HCT116 (cell line): ENCODE measurements at regions not wholly inside any gene's neighbourhood (a gene's known extent, or its start where the extent isn't known, plus 50 kb on each side); places are given as distances from the start of the nearest gene placed in this dataset.

Experiments used
- ATAC-seq: fragments of 200-7000 bp; cut with Tn5 transposase; 2 replicates; pipeline ENCODE4 v1.9.1; 2020; ENCODE audit warnings: mild to moderate bottlenecking, moderate library complexity
- BruUV-seq: library from RNA; stranded (reverse); fragments of 400-500 nt; replicated peaks from 2 replicates; lab custom pipeline; 2021; lab: Mats Ljungman, UMichigan
- CTCF ChIA-PET: fragments of 300-600 bp; sonication (Branson Sonifier 250); formaldehyde crosslinking; loops from one replicate; lab custom pipeline; 2021; ENCODE audit warnings: antibody characterized with exemption; lab: Charles Lee
- POLR2A ChIA-PET: fragments of 300-600, 350-600 bp; sonication (Branson Sonifier 250); formaldehyde crosslinking; loops from one replicate; lab custom pipeline; 2021; ENCODE audit warnings: antibody characterized with exemption; lab: Charles Lee
- RAD21 ChIA-PET, 2 experiments: fragments of 300-600 bp; sonication (Branson Sonifier 250); formaldehyde crosslinking; loops; one replicate each; lab custom pipeline; 2023; ENCODE audit warnings: low total read pairs in 2 of 2; ENCODE audit not compliant: uncharacterized antibody in 2 of 2, unreplicated experiment in 2 of 2, low non-redundant PET in 1 of 2; lab: Charles Lee
- DNase-seq: peaks from one replicate; pipeline ENCODE4 v3.0.0-alpha.2; 2010; ENCODE audit warnings: low read depth, low spot score
- H2AFZ ChIP-seq: fragments of 200-600 bp; shearing (Covaris generic), sonication (generic); 2 replicates; pipeline ENCODE4 v1.6.1; 2017; ENCODE audit warnings: low read depth, mixed run types, mixed read lengths, antibody characterized with exemption, low read length; ENCODE audit not compliant: poor library complexity, severe bottlenecking
- H3K27ac ChIP-seq: 2 replicates; pipeline ENCODE4 v1.5.1; 2012; ENCODE audit warnings: low read depth, low read length
- H3K27me3 ChIP-seq: fragments of 200-600 bp; sonication (generic); 2 replicates; pipeline ENCODE4 v1.6.1; 2016; ENCODE audit warnings: mixed run types, low read length, mixed read lengths; ENCODE audit not compliant: insufficient read depth
- H3K36me3 ChIP-seq, 2 experiments: fragments of 200-500 bp in 1 of 2; fragments of 200-600 bp in 1 of 2; sonication (Bioruptor generic) in 1 of 2; sonication (generic) in 1 of 2; 2 replicates each; pipeline versions ENCODE4 v1.5.1 to v1.6.1; 2014 to 2016; ENCODE audit warnings: low read length in 2 of 2, inconsistent platforms in 1 of 2, mixed read lengths in 1 of 2, mixed run types in 1 of 2; ENCODE audit not compliant: insufficient read depth in 2 of 2, control insufficient read depth in 1 of 2
- H3K4me1 ChIP-seq, 2 experiments: fragments of 200-600 bp in 1 of 2; sonication (generic) in 1 of 2; 2 replicates each; pipeline versions ENCODE4 v1.5.1 to v1.6.1; 2012 to 2017; ENCODE audit warnings: low read length in 2 of 2, inconsistent platforms in 1 of 2, mild to moderate bottlenecking in 1 of 2, mixed read lengths in 1 of 2, mixed run types in 1 of 2, moderate library complexity in 1 of 2; ENCODE audit not compliant: insufficient read depth in 2 of 2, control insufficient read depth in 1 of 2
- H3K4me2 ChIP-seq: fragments of 200-600 bp; sonication (generic); 2 replicates; pipeline ENCODE4 v1.6.1; 2017; ENCODE audit warnings: mixed run types, low read length, mixed read lengths
- H3K4me3 ChIP-seq, 2 experiments: fragments of 200-600 bp in 1 of 2; sonication (generic) in 1 of 2; replicated peaks in 1 of 2; 2 replicates each; pipeline ENCODE4 v1.5.1; 2011 to 2016; ENCODE audit warnings: low read length in 2 of 2, control low read depth in 1 of 2, low read depth in 1 of 2, mild to moderate bottlenecking in 1 of 2, mixed read lengths in 1 of 2, mixed run types in 1 of 2
- H3K79me2 ChIP-seq: fragments of 200-600 bp; sonication (generic); 2 replicates; pipeline ENCODE4 v1.6.1; 2017; ENCODE audit warnings: mild to moderate bottlenecking, mixed run types, low read length, moderate library complexity, mixed read lengths; ENCODE audit not compliant: insufficient read depth
- H3K9ac ChIP-seq: fragments of 200-600 bp; sonication (generic); 2 replicates; pipeline ENCODE4 v1.6.1; 2016; ENCODE audit warnings: low read length, mixed read lengths
- H3K9me2 ChIP-seq: fragments of 200-600 bp; sonication (generic), shearing (Covaris generic); 2 replicates; pipeline ENCODE4 v1.6.1; 2017; ENCODE audit warnings: mixed run types, mild to moderate bottlenecking, moderate library complexity; ENCODE audit not compliant: insufficient read depth
- H3K9me3 ChIP-seq, 2 experiments: fragments of 200-500 bp in 1 of 2; fragments of 200-600 bp in 1 of 2; sonication (Bioruptor generic) in 1 of 2; sonication (generic) in 1 of 2; 2 replicates each; pipeline ENCODE4 v1.6.1; 2014 to 2017; ENCODE audit warnings: low read length in 2 of 2, mixed read lengths in 2 of 2, inconsistent platforms in 1 of 2, low read depth in 1 of 2, mild to moderate bottlenecking in 1 of 2, mixed run types in 1 of 2, moderate library complexity in 1 of 2; ENCODE audit not compliant: control insufficient read depth in 1 of 2, insufficient read depth in 1 of 2
- H4K20me1 ChIP-seq: fragments of 200-600 bp; sonication (generic), shearing (Covaris generic); 2 replicates; pipeline ENCODE4 v1.6.1; 2017; ENCODE audit warnings: mixed run types, mild to moderate bottlenecking, moderate library complexity; ENCODE audit not compliant: insufficient read depth
- CTCF ChIP-seq, 3 experiments: fragments of 200-600 bp in 1 of 3; sonication (generic) in 1 of 3; IDR thresholded peaks in 2 of 3; conservative IDR thresholded peaks in 1 of 3; 2 replicates each; pipeline ENCODE4 v1.5.1; 2012 to 2017; ENCODE audit warnings: low read depth in 2 of 3, low read length in 2 of 3, antibody characterized with exemption in 1 of 3, borderline replicate concordance in 1 of 3, control low read depth in 1 of 3, mild to moderate bottlenecking in 1 of 3, mixed read lengths in 1 of 3, mixed run types in 1 of 3, moderate library complexity in 1 of 3; ENCODE audit not compliant: insufficient read depth in 1 of 3
- ELF1 ChIP-seq: IDR thresholded peaks from 2 replicates; pipeline ENCODE4 v1.6.1; 2012; ENCODE audit warnings: low read depth, borderline replicate concordance
- FOSL1 ChIP-seq: IDR thresholded peaks from 2 replicates; pipeline ENCODE4 v1.6.1; 2012; ENCODE audit warnings: low read depth
- POLR2A ChIP-seq: IDR thresholded peaks from 2 replicates; pipeline ENCODE4 v1.7.0; 2011; ENCODE audit warnings: borderline replicate concordance; ENCODE audit not compliant: insufficient read depth, insufficient read length; ENCODE audit errors: extremely low read depth
- SIN3A ChIP-seq: IDR thresholded peaks from 2 replicates; pipeline ENCODE4 v1.6.1; 2012; ENCODE audit warnings: low read depth
- SP1 ChIP-seq: IDR thresholded peaks from 2 replicates; pipeline ENCODE4 v1.6.1; 2012; ENCODE audit warnings: low read depth
- SRF ChIP-seq: IDR thresholded peaks from 2 replicates; pipeline ENCODE4 v1.6.1; 2012; ENCODE audit warnings: low read depth
- intact Hi-C: fragments of 100-400 bp; cut with micrococcal nuclease; formaldehyde crosslinking; loops from 2 replicates; pipeline ENCODE4 v1.10.0; 2022

GRCh38 chr1:88089961-88090360, 594.1 kb upstream of the PKN2 start:
- no peak overlapping the region for H3K27ac ChIP-seq
- no peak for TF ChIP-seq SP1
- TF ChIP-seq ELF1, result no peak
- TF ChIP-seq CTCF (IDR thresholded peaks at IDR 0.05 in 2 of 3, conservative IDR thresholded peaks at IDR 0.05 in 1 of 3; ENCODE audit: borderline replicate concordance in 1 of 3, insufficient read depth in 1 of 3, low read depth in 2 of 3, low read length in 2 of 3), result no peak
- TF ChIP-seq POLR2A, result no peak
- no peak for TF ChIP-seq FOSL1
- TF ChIP-seq, all 23 proteins: peak for 0
- intact Hi-C loops, result no loop called here
- Histone ChIP-seq H3K36me3 (no peaks in the 10 kb centered on the region), H3K4me1 (no peaks in the 10 kb centered on the region), H3K4me2 (no peak overlapping the region), H3K9ac (no peak overlapping the region), H4K20me1 (no peaks in the 10 kb centered on the region), H3K27me3 (no peaks in the 10 kb centered on the region), H3K9me2 (no peaks in the 10 kb centered on the region), H3K9me3 (no peaks in the 10 kb centered on the region), H3K4me3 (no peak overlapping the region), H2AFZ (no peak overlapping the region), H3K79me2 (no peaks in the 10 kb centered on the region)
- POLR2A ChIA-PET, result no interaction called here
- CTCF ChIA-PET, result no interaction called here
- RAD21 ChIA-PET, result no interaction called here
- no peak for ATAC-seq
- no peak for DNase-seq
- BruUV-seq, result no TSS peak

DNA sequence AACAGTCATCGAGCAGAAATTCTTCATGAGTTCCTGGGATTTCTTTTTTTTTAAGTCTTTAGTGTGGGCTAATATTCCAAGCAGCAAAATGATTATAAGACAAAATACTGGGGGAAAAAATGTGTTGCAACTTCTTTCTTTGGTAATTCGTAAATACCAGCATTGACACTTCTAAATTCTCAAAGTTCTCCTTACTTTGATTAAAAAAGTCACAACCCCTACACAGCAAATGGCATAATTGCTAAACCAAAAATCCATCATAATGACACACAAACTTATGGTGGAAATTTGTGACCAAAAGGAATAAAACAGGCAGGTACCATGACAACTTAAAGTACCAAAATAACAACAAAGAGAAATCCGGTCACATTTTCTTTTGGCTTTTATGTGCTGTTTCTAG, 585.2 kb upstream of the PKN2 start:
- H3K9me3 ChIP-seq, result no peaks in the 10 kb centered on the region
- no peaks in the 10 kb centered on the region for H3K36me3 ChIP-seq
- ATAC-seq (no peak), DNase-seq (no peak)
- no peaks in the 10 kb centered on the region for H3K4me1 ChIP-seq
- ChIA-PET POLR2A (no interaction called here), RAD21 (no interaction called here), CTCF (no interaction called here)
- no peak overlapping the region for H2AFZ ChIP-seq
- no peak overlapping the region for H3K9ac ChIP-seq
- no peak overlapping the region for H3K4me3 ChIP-seq
- no peaks in the 10 kb centered on the region for H3K9me2 ChIP-seq
- H3K27ac ChIP-seq, result no peak overlapping the region
- no peaks in the 10 kb centered on the region for H3K27me3 ChIP-seq
- TF ChIP-seq SIN3A (no peak), SRF (no peak)
- TF ChIP-seq, all 23 proteins: peak for 0
- Histone ChIP-seq H3K4me2 (no peak overlapping the region), H3K79me2 (no peaks in the 10 kb centered on the region), H4K20me1 (no peaks in the 10 kb centered on the region)
- intact Hi-C loops, result no loop called here
- no TSS peak for BruUV-seq
